Coronary artery (tissue), 2 donors: ENCODE measurements at regions not wholly inside any gene's neighbourhood (a gene's known extent, or its start where the extent isn't known, plus 50 kb on each side); places are given as distances from the start of the nearest gene placed in this dataset.

Experiments used
- DNase-seq: peaks from one replicate; pipeline ENCODE4 v3.0.0-alpha.2; 2017; ENCODE audit warnings: low spot score
- H3K27ac ChIP-seq, 2 donors: fragments of 200-600 bp; sonication (generic); one replicate each; pipeline ENCODE4 v1.5.1; 2016 to 2019
- H3K4me3 ChIP-seq: fragments of 200-600 bp; sonication (generic); 2 replicates; pipeline ENCODE4 v1.5.1; 2016; ENCODE audit warnings: mild to moderate bottlenecking, moderate library complexity
- CTCF ChIP-seq: fragments of 200-600 bp; sonication (generic); IDR thresholded peaks from one replicate; pipeline ENCODE4 v1.5.1; 2019; ENCODE audit warnings: antibody characterized with exemption

- H3K27ac ChIP-seq, result no peak overlapping the region
- no peak for DNase-seq
- no peak overlapping the region for H3K4me3 ChIP-seq
- TF ChIP-seq CTCF, result no peak
Observed at GRCh38 chr17:13204607-13205237, 186.9 kb upstream of the ELAC2 start.

GRCh38 chr17:13202835-13203234, 185.0 kb upstream of the ELAC2 start:
- Histone ChIP-seq H3K4me3 (no peak overlapping the region), H3K27ac (no peak overlapping the region)
- DNase-seq, result no peak
- no peak for TF ChIP-seq CTCF

GRCh38 chr17:13200671-13201070, 182.8 kb upstream of the ELAC2 start:
- no peak overlapping the region for H3K4me3 ChIP-seq
- no peak for DNase-seq
- TF ChIP-seq CTCF, result no peak

GRCh38 chr17:13199425-13199824, 181.6 kb upstream of the ELAC2 start:
- TF ChIP-seq CTCF, result no peak

More at GRCh38 chr17:13200671-13201070, 182.8 kb upstream of the ELAC2 start:
- no peak overlapping the region for H3K27ac ChIP-seq

GRCh38 chr17:13197586-13197985, 179.8 kb upstream of the ELAC2 start:
- Histone ChIP-seq H3K4me3 (no peak overlapping the region), H3K27ac (no peak overlapping the region)
- no peak for DNase-seq
- TF ChIP-seq CTCF, result no peak

More at GRCh38 chr17:13199425-13199824, 181.6 kb upstream of the ELAC2 start:
- DNase-seq, result no peak
- Histone ChIP-seq H3K4me3 (no peak overlapping the region), H3K27ac (no peak overlapping the region)

GRCh38 chr17:13194887-13195286, 177.1 kb upstream of the ELAC2 start:
- no peak overlapping the region for H3K27ac ChIP-seq
- no peak for TF ChIP-seq CTCF
- no peak for DNase-seq
- H3K4me3 ChIP-seq, result no peak overlapping the region

- H3K27ac ChIP-seq, result no peak overlapping the region
Observed at GRCh38 chr17:13182854-13183253, 165.0 kb upstream of the ELAC2 start.

More at GRCh38 chr17:13182854-13183253, 165.0 kb upstream of the ELAC2 start:
- no peak for TF ChIP-seq CTCF
- DNase-seq, result no peak
- H3K4me3 ChIP-seq, result no peak overlapping the region
